ENCODE measurements at regions not wholly inside any gene's neighbourhood (a gene's known extent, or its start where the extent isn't known, plus 50 kb on each side); places are given as distances from the start of the nearest gene placed in this dataset.

- no peaks in the 10 kb centered on the region for H3K4me1 ChIP-seq
- DNase-seq (ENCODE audit: low read depth in 1 of 2, low spot score in 1 of 2) (no peak), ATAC-seq (no peak), FAIRE-seq (no peak)
- peaks cover 9% of the 10 kb centered on the region; the same call in 1 of the 3 replicates for H3K9me3 ChIP-seq
- no peak for TF ChIP-seq HEYL (CRISPR knock-in tag; IDR thresholded peaks at IDR 0.05)
- POLR2A ChIA-PET, result interaction anchor here (0.7 kb wide), 1 partner anchor 233 kb away, joined by 4 read pairs; no protein-coding TSS in a partner anchor
- WGBS (ENCODE audit: missing lambda C conversion rate), result 40% methylated on average over 10 of the region's 10 CpGs
- no peak overlapping the region for H3K4me3 ChIP-seq
- no peak overlapping the region for H3K4me2 ChIP-seq
- CTCF ChIA-PET, result interaction anchor here (0.7 kb wide), 1 partner anchor 1093 kb away, joined by 3 read pairs; no protein-coding TSS in a partner anchor
- no peak overlapping the region for H3K27ac ChIP-seq
Measured at GRCh38 chr12:115709540-115710011, 567.9 kb downstream of the MED13L start.

- Histone ChIP-seq H3K4me2 (no peak overlapping the region), H3K27ac (no peak overlapping the region), H3K4me1 (no peaks in the 10 kb centered on the region), H3K9me3 (peaks cover 9% of the 10 kb centered on the region; the same call in 1 of the 3 replicates), H3K4me3 (no peak overlapping the region)
- FAIRE-seq (no peak), ATAC-seq (no peak), DNase-seq (ENCODE audit: low read depth in 1 of 2, low spot score in 1 of 2) (no peak)
- CTCF ChIA-PET, result no interaction called here
- 7% methylated on average over 2 of the region's 2 CpGs for WGBS (ENCODE audit: missing lambda C conversion rate)
- POLR2A ChIA-PET, result no interaction called here
- no peak for TF ChIP-seq HDAC2 (IDR thresholded peaks at IDR 0.05)
- no peak for TF ChIP-seq HEYL (CRISPR knock-in tag; IDR thresholded peaks at IDR 0.05)
- no peak for TF ChIP-seq POLR2A (IDR thresholded peaks at IDR 0.05; ENCODE audit: low read length)
Measured at GRCh38 chr12:115708801-115709200, 568.7 kb downstream of the MED13L start.

DNA sequence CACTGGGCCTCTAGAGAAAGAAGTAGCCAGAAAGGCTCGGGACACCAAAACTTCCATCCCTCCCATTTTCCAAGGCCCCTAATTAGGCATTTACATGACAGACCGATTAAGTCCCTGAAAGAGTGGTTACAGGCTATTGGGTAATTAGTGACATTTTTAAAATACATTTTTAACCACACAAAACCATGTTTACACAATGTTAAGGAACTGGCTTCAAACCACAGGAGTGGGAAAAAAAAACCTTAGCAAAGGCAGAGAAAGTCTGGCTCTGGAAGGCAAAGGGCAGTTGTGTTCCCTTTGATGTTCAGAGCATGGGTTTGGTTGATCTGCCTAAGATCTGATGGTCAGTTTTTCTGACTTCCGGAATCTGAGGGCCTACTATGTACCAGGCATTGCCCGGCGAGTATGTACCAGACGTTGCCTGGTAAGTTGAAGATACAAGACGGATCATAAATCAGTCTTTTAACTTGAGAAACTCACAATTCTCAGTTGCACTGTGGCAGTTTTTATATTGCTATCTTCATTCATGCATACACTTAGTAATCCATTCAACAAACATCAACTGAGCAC lies 576.5 kb downstream of the MED13L start:
- Histone ChIP-seq H3K27ac (no peak overlapping the region), H3K4me2 (no peak overlapping the region), H3K9me3 (0 out of 3 replicates have a peak, but pooled peaks cover 4% of the 10 kb centered on the region), H3K4me1 (no peaks in the 10 kb centered on the region), H3K4me3 (no peak overlapping the region)
- FAIRE-seq (no peak), DNase-seq (ENCODE audit: low read depth in 1 of 2, low spot score in 1 of 2) (no peak), ATAC-seq (no peak)
- ChIA-PET CTCF (no interaction called here), POLR2A (no interaction called here)
- TF ChIP-seq MAZ (IDR thresholded peaks at IDR 0.05; ENCODE audit: borderline replicate concordance, low read depth, low read length) (no peak), ZFP36 (IDR thresholded peaks at IDR 0.05; ENCODE audit: borderline replicate concordance, partially characterized antibody) (no peak), BHLHE40 (IDR thresholded peaks at IDR 0.05; ENCODE audit: low read depth, low read length) (no peak), PHF8 (IDR thresholded peaks at IDR 0.05; ENCODE audit: borderline replicate concordance, low read depth) (no peak), EHMT2 (IDR thresholded peaks at IDR 0.05; ENCODE audit: low read depth) (no peak), TFCP2L1 (CRISPR knock-in tag; IDR thresholded peaks at IDR 0.05) (no peak), FOSB (CRISPR knock-in tag; IDR thresholded peaks at IDR 0.05) (no peak), RAD21 (conservative IDR thresholded peaks at IDR 0.05 in 1 of 2, IDR thresholded peaks at IDR 0.05 in 1 of 2) (no peak), CBX8 (IDR thresholded peaks at IDR 0.05) (no peak), RARB (CRISPR knock-in tag; IDR thresholded peaks at IDR 0.05) (no peak), CEBPB (IDR thresholded peaks at IDR 0.05) (no peak), CHD4 (IDR thresholded peaks at IDR 0.05; ENCODE audit: borderline replicate concordance) (no peak), JUN (IDR thresholded peaks at IDR 0.05) (no peak), E2F6 (IDR thresholded peaks at IDR 0.05; ENCODE audit: borderline replicate concordance, low read depth) (no peak)
- TF ChIP-seq, protein P1, sequence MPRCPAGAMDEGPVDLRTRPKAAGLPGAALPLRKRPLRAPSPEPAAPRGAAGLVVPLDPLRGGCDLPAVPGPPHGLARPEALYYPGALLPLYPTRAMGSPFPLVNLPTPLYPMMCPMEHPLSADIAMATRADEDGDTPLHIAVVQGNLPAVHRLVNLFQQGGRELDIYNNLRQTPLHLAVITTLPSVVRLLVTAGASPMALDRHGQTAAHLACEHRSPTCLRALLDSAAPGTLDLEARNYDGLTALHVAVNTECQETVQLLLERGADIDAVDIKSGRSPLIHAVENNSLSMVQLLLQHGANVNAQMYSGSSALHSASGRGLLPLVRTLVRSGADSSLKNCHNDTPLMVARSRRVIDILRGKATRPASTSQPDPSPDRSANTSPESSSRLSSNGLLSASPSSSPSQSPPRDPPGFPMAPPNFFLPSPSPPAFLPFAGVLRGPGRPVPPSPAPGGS (IDR thresholded peaks at IDR 0.05), result no peak
- TF ChIP-seq, protein P2, sequence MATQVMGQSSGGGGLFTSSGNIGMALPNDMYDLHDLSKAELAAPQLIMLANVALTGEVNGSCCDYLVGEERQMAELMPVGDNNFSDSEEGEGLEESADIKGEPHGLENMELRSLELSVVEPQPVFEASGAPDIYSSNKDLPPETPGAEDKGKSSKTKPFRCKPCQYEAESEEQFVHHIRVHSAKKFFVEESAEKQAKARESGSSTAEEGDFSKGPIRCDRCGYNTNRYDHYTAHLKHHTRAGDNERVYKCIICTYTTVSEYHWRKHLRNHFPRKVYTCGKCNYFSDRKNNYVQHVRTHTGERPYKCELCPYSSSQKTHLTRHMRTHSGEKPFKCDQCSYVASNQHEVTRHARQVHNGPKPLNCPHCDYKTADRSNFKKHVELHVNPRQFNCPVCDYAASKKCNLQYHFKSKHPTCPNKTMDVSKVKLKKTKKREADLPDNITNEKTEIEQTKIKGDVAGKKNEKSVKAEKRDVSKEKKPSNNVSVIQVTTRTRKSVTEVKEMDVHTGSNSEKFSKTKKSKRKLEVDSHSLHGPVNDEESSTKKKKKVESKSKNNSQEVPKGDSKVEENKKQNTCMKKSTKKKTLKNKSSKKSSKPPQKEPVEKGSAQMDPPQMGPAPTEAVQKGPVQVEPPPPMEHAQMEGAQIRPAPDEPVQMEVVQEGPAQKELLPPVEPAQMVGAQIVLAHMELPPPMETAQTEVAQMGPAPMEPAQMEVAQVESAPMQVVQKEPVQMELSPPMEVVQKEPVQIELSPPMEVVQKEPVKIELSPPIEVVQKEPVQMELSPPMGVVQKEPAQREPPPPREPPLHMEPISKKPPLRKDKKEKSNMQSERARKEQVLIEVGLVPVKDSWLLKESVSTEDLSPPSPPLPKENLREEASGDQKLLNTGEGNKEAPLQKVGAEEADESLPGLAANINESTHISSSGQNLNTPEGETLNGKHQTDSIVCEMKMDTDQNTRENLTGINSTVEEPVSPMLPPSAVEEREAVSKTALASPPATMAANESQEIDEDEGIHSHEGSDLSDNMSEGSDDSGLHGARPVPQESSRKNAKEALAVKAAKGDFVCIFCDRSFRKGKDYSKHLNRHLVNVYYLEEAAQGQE (IDR thresholded peaks at IDR 0.05), result no peak
- TF ChIP-seq, protein P3, sequence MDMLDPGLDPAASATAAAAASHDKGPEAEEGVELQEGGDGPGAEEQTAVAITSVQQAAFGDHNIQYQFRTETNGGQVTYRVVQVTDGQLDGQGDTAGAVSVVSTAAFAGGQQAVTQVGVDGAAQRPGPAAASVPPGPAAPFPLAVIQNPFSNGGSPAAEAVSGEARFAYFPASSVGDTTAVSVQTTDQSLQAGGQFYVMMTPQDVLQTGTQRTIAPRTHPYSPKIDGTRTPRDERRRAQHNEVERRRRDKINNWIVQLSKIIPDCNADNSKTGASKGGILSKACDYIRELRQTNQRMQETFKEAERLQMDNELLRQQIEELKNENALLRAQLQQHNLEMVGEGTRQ (IDR thresholded peaks at IDR 0.05), result no peak
- TF ChIP-seq, protein P4, sequence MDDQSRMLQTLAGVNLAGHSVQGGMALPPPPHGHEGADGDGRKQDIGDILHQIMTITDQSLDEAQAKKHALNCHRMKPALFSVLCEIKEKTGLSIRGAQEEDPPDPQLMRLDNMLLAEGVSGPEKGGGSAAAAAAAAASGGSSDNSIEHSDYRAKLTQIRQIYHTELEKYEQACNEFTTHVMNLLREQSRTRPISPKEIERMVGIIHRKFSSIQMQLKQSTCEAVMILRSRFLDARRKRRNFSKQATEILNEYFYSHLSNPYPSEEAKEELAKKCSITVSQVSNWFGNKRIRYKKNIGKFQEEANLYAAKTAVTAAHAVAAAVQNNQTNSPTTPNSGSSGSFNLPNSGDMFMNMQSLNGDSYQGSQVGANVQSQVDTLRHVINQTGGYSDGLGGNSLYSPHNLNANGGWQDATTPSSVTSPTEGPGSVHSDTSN (IDR thresholded peaks at IDR 0.05), result no peak
- TF ChIP-seq, protein P5, sequence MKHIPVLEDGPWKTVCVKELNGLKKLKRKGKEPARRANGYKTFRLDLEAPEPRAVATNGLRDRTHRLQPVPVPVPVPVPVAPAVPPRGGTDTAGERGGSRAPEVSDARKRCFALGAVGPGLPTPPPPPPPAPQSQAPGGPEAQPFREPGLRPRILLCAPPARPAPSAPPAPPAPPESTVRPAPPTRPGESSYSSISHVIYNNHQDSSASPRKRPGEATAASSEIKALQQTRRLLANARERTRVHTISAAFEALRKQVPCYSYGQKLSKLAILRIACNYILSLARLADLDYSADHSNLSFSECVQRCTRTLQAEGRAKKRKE (CRISPR knock-in tag; IDR thresholded peaks at IDR 0.05; ENCODE audit: low read depth), result no peak
- TF ChIP-seq, protein P6, sequence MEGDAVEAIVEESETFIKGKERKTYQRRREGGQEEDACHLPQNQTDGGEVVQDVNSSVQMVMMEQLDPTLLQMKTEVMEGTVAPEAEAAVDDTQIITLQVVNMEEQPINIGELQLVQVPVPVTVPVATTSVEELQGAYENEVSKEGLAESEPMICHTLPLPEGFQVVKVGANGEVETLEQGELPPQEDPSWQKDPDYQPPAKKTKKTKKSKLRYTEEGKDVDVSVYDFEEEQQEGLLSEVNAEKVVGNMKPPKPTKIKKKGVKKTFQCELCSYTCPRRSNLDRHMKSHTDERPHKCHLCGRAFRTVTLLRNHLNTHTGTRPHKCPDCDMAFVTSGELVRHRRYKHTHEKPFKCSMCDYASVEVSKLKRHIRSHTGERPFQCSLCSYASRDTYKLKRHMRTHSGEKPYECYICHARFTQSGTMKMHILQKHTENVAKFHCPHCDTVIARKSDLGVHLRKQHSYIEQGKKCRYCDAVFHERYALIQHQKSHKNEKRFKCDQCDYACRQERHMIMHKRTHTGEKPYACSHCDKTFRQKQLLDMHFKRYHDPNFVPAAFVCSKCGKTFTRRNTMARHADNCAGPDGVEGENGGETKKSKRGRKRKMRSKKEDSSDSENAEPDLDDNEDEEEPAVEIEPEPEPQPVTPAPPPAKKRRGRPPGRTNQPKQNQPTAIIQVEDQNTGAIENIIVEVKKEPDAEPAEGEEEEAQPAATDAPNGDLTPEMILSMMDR (IDR thresholded peaks at IDR 0.05), result no peak
- 19% methylated on average over 7 of the region's 7 CpGs for WGBS (ENCODE audit: missing lambda C conversion rate)

All from A549 (cell line).